B cell (primary cell): ENCODE measurements at regions not wholly inside any gene's neighbourhood (a gene's known extent, or its start where the extent isn't known, plus 50 kb on each side); places are given as distances from the start of the nearest gene placed in this dataset.

Source experiments
- ATAC-seq: fragments of 200-7000 bp; cut with Tn5 transposase; one replicate; pipeline ENCODE4 v1.10.0; 2021; ENCODE audit warnings: low read depth, mild to moderate bottlenecking, moderate number of reproducible peaks, moderate library complexity
- CTCF ChIA-PET: fragments of 350-600 bp; sonication (Branson Sonifier 250); formaldehyde crosslinking; loops from one replicate; lab custom pipeline; 2021; ENCODE audit warnings: antibody characterized with exemption, inconsistent platforms; lab: Charles Lee
- POLR2A ChIA-PET: fragments of 350-600 bp; sonication (Branson Sonifier 250); formaldehyde crosslinking; loops from one replicate; lab custom pipeline; 2021; ENCODE audit warnings: antibody characterized with exemption; lab: Charles Lee
- DNase-seq: peaks from one replicate; pipeline ENCODE4 v3.0.0; 2013
- H2AFZ ChIP-seq: 2 replicates; pipeline ENCODE4 v1.6.1; 2012; ENCODE audit warnings: mild to moderate bottlenecking, low read depth, low read length; ENCODE audit not compliant: insufficient read depth, poor library complexity, severe bottlenecking
- H3K27ac ChIP-seq, 2 donors: 1 replicate in 1 of 2; 2 replicates in 1 of 2; pipeline ENCODE4 v1.5.1; 2012 to 2013; ENCODE audit warnings: low read length in 2 of 2, mild to moderate bottlenecking in 2 of 2, moderate library complexity in 1 of 2
- H3K27me3 ChIP-seq, 4 experiments: fragments of 200-600 bp in 1 of 4; sonication (generic) in 1 of 4; replicated peaks in 1 of 4; 1 replicate in 2 of 4; 2 replicates in 2 of 4; pipeline versions ENCODE4 v1.6.1 to v1.7.0; 2013 to 2016; ENCODE audit warnings: low read length in 3 of 4, mild to moderate bottlenecking in 2 of 4, mixed read lengths in 1 of 4, moderate library complexity in 1 of 4; ENCODE audit not compliant: insufficient read depth in 4 of 4, control insufficient read depth in 3 of 4; ENCODE audit errors: control extremely low read depth in 1 of 4
- H3K36me3 ChIP-seq, 2 experiments: replicated peaks in 1 of 2; 1 replicate in 1 of 2; 2 replicates in 1 of 2; pipeline versions ENCODE4 v1.6.1 to v1.7.1; 2013; ENCODE audit warnings: low read length in 1 of 2; ENCODE audit not compliant: insufficient read depth in 2 of 2, control insufficient read depth in 1 of 2; ENCODE audit errors: control extremely low read depth in 1 of 2, extremely low read depth in 1 of 2
- H3K4me1 ChIP-seq, 2 donors: fragments of 200-600 bp in 1 of 2; sonication (generic) in 1 of 2; 1 replicate in 1 of 2; 2 replicates in 1 of 2; pipeline versions ENCODE4 v1.5.1 to v1.6.1; 2013 to 2017; ENCODE audit warnings: low read length in 2 of 2; ENCODE audit not compliant: control insufficient read depth in 2 of 2, insufficient read depth in 2 of 2
- H3K4me2 ChIP-seq: replicated peaks from 2 replicates; pipeline ENCODE3; 2012; ENCODE audit warnings: mild to moderate bottlenecking, low read depth, low read length; ENCODE audit not compliant: poor library complexity, severe bottlenecking
- H3K4me3 ChIP-seq, 5 experiments: fragments of 200-600 bp in 1 of 5; sonication (generic) in 1 of 5; 1 replicate in 3 of 5; 2 replicates in 2 of 5; pipeline versions ENCODE4 v1.5.1 to v1.7.0; 2011 to 2016; ENCODE audit warnings: low read length in 4 of 5, mild to moderate bottlenecking in 4 of 5, low read depth in 2 of 5, control low read depth in 1 of 5, moderate library complexity in 1 of 5; ENCODE audit not compliant: insufficient read depth in 1 of 5; ENCODE audit errors: control extremely low read depth in 1 of 5, extremely low read depth in 1 of 5
- H3K79me2 ChIP-seq: fragments of 200-600 bp; sonication (generic); one replicate; pipeline ENCODE4 v1.6.0; 2016; ENCODE audit warnings: low read length; ENCODE audit not compliant: control insufficient read depth, insufficient read depth
- H3K9ac ChIP-seq: fragments of 200-600 bp; sonication (generic); 2 replicates; pipeline ENCODE4 v1.6.1; 2017; ENCODE audit warnings: mild to moderate bottlenecking, low read length, moderate library complexity
- H3K9me3 ChIP-seq, 3 donors: one replicate each; pipeline versions ENCODE4 v1.6.1 to v1.7.1; 2013; ENCODE audit warnings: low read length in 2 of 3; ENCODE audit not compliant: control insufficient read depth in 2 of 3, insufficient read depth in 1 of 3; ENCODE audit errors: control extremely low read depth in 1 of 3
- H4K20me1 ChIP-seq: 2 replicates; pipeline ENCODE4 v1.6.0; 2012; ENCODE audit warnings: mild to moderate bottlenecking, low read length; ENCODE audit not compliant: insufficient read depth, control insufficient read depth, poor library complexity, severe bottlenecking
- H3K27ac Mint-ChIP-seq: one replicate; pipeline ENCODE4 v1.8.0; 2021; ENCODE audit warnings: mixed read lengths
- H3K27me3 Mint-ChIP-seq: one replicate; pipeline ENCODE4 v1.8.0; 2021; ENCODE audit warnings: mixed read lengths
- H3K4me1 Mint-ChIP-seq: one replicate; pipeline ENCODE4 v1.8.0; 2021; ENCODE audit warnings: mixed read lengths
- H3K4me3 Mint-ChIP-seq: one replicate; pipeline ENCODE4 v1.8.0; 2021; ENCODE audit warnings: mixed read lengths
- H3K9me3 Mint-ChIP-seq: one replicate; pipeline ENCODE4 v1.8.0; 2022; ENCODE audit warnings: mixed read lengths; ENCODE audit not compliant: insufficient read depth
- EZH2 ChIP-seq: IDR thresholded peaks from 2 replicates; pipeline ENCODE4 v1.6.1; 2012; ENCODE audit warnings: borderline replicate concordance, low read depth, mild to moderate bottlenecking, moderate library complexity, low read length; ENCODE audit not compliant: insufficient read depth, poor library complexity, severe bottlenecking
- WGBS: methylation state at CpG from one replicate; pipeline ENCODE4 v1.1.5; 2013; ENCODE audit warnings: missing lambda C conversion rate; ENCODE audit not compliant: insufficient coverage; 5-methylcytosine and 5-hydroxymethylcytosine counted together
- intact Hi-C: fragments of 100-400 bp; cut with micrococcal nuclease; formaldehyde crosslinking; loops from one replicate; pipeline ENCODE4 v1.10.0; 2022
- TF ChIP-seq, protein P1 (sequence below): fragments of 200-600 bp; IDR thresholded peaks from one replicate; pipeline ENCODE4 v1.8.0; 2022; ENCODE audit warnings: antibody characterized with exemption, mild to moderate bottlenecking

DNA sequence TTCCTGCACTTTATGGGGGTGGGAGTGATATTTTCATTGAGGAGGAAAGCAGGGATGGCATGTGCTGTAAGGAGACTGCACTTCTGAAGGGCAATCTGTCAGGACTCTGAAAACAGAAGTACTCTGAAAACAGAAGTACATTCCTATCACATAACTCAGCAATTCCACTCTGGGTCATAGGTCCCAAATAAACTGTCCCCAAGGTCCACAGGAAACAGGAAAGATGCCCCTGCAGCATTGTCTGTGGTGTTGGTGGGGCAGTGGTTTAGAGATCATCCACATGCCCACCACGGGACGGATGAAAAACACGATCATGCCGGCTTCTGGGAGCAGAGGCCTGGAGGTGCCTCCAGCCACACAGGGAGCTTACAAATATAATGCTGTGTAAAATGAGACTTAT lies 150.3 kb downstream of the OTOR start:
- Histone ChIP-seq H3K9ac (no peak overlapping the region), H3K4me3 (no peak overlapping the region), H4K20me1 (no peaks in the 10 kb centered on the region), H3K4me2 (no peak overlapping the region), H3K27ac (no peak overlapping the region), H2AFZ (no peak overlapping the region), H3K4me1 (no peaks in the 10 kb centered on the region), H3K27me3 (no peaks in the 10 kb centered on the region), H3K79me2 (no peaks in the 10 kb centered on the region), H3K9me3 (no peaks in the 10 kb centered on the region), H3K36me3 (no peaks in the 10 kb centered on the region)
- WGBS = 70% methylated on average over 2 of the region's 4 CpGs
- no peak for DNase-seq
- H3K27ac Mint-ChIP-seq = no peak overlapping the region
- TF ChIP-seq EZH2 = no peak
- TF ChIP-seq, protein P1, sequence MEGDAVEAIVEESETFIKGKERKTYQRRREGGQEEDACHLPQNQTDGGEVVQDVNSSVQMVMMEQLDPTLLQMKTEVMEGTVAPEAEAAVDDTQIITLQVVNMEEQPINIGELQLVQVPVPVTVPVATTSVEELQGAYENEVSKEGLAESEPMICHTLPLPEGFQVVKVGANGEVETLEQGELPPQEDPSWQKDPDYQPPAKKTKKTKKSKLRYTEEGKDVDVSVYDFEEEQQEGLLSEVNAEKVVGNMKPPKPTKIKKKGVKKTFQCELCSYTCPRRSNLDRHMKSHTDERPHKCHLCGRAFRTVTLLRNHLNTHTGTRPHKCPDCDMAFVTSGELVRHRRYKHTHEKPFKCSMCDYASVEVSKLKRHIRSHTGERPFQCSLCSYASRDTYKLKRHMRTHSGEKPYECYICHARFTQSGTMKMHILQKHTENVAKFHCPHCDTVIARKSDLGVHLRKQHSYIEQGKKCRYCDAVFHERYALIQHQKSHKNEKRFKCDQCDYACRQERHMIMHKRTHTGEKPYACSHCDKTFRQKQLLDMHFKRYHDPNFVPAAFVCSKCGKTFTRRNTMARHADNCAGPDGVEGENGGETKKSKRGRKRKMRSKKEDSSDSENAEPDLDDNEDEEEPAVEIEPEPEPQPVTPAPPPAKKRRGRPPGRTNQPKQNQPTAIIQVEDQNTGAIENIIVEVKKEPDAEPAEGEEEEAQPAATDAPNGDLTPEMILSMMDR = no peak
- H3K27me3 Mint-ChIP-seq = no peaks in the 10 kb centered on the region
- no peak overlapping the region for H3K4me3 Mint-ChIP-seq
- CTCF ChIA-PET = no interaction called here
- no peak for ATAC-seq
- intact Hi-C loops = no loop called here
- H3K9me3 Mint-ChIP-seq = no peaks in the 10 kb centered on the region
- no peaks in the 10 kb centered on the region for H3K4me1 Mint-ChIP-seq
- POLR2A ChIA-PET = no interaction called here

DNA sequence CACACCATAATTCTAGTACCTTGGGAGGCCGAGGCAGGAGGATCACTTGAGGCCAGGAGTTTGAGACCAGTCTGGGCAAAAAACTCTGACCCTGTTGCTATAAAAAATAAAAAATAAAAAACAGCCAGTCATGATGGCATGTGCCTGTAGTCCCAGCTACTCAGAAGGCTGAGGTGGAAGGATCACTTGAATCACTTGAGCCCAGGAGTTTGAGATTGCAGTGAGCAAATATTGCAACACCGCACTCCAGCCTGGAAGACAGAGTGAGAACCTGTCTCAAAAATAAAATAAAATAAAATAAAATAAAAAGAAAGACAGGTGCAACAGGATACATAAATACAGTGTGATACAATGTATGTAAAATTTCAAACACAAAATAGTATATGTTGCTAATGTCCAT lies 154.5 kb downstream of the OTOR start:
- Mint-ChIP-seq H3K27me3 (no peaks in the 10 kb centered on the region), H3K9me3 (no peaks in the 10 kb centered on the region), H3K4me3 (no peak overlapping the region), H3K4me1 (no peaks in the 10 kb centered on the region), H3K27ac (no peak overlapping the region)
- Histone ChIP-seq H3K27ac (no peak overlapping the region), H3K79me2 (no peaks in the 10 kb centered on the region), H3K4me3 (no peak overlapping the region), H3K36me3 (no peaks in the 10 kb centered on the region), H3K27me3 (no peaks in the 10 kb centered on the region), H3K9ac (no peak overlapping the region), H4K20me1 (no peaks in the 10 kb centered on the region), H2AFZ (no peak overlapping the region), H3K4me1 (no peaks in the 10 kb centered on the region), H3K4me2 (no peak overlapping the region), H3K9me3 (peaks cover 0 to 3% (median 0%) of the 10 kb centered on the region in 3 donors)
- DNase-seq (no peak), ATAC-seq (no peak)
- intact Hi-C loops = no loop called here
- no peak for TF ChIP-seq EZH2
- TF ChIP-seq, protein P1 = no peak
- no CpG with 5 or more reads among the region's 2 CpGs for WGBS
- POLR2A ChIA-PET = no interaction called here
- CTCF ChIA-PET = no interaction called here
